GM23338 (cell line): ENCODE measurements at regions not wholly inside any gene's neighbourhood (a gene's known extent, or its start where the extent isn't known, plus 50 kb on each side); places are given as distances from the start of the nearest gene placed in this dataset.

ENCODE experiments used
- ATAC-seq: fragments of 200-7000 bp; cut with Tn5 transposase; 3 replicates; pipeline ENCODE4 v1.9.1; 2020
- DNase-seq: peaks from one replicate; pipeline ENCODE4 v3.0.0-alpha.2; 2015; ENCODE audit warnings: low spot score
- H2AFZ ChIP-seq: fragments of 200-600 bp; sonication (generic); 2 replicates; pipeline ENCODE4 v1.8.0; 2016; ENCODE audit warnings: antibody characterized with exemption, mild to moderate bottlenecking, moderate library complexity
- H3F3A ChIP-seq: fragments of 200-600 bp; sonication (generic); replicated peaks from 2 replicates; pipeline ENCODE4 v1.8.0; 2017; ENCODE audit warnings: antibody characterized with exemption, mixed run types, low read depth
- H3K27ac ChIP-seq: fragments of 200-600 bp; sonication (generic); 2 replicates; pipeline ENCODE4 v1.6.1; 2016; ENCODE audit warnings: low read depth
- H3K27me3 ChIP-seq: fragments of 200-600 bp; sonication (generic); 2 replicates; pipeline ENCODE4 v1.8.0; 2016; ENCODE audit warnings: mild to moderate bottlenecking, mixed run types, moderate library complexity; ENCODE audit not compliant: insufficient read depth
- H3K36me3 ChIP-seq: fragments of 200-600 bp; sonication (generic); 2 replicates; pipeline ENCODE4 v1.8.0; 2016; ENCODE audit warnings: mild to moderate bottlenecking; ENCODE audit not compliant: insufficient read depth
- H3K4me1 ChIP-seq: fragments of 200-600 bp; sonication (generic); 2 replicates; pipeline ENCODE4 v1.8.0; 2016; ENCODE audit warnings: mild to moderate bottlenecking, moderate library complexity; ENCODE audit not compliant: insufficient read depth
- H3K4me2 ChIP-seq: fragments of 200-600 bp; sonication (generic); 2 replicates; pipeline ENCODE4 v1.7.1; 2017; ENCODE audit warnings: mixed run types
- H3K4me3 ChIP-seq: fragments of 200-600 bp; sonication (generic); 2 replicates; pipeline ENCODE4 v1.6.1; 2016; ENCODE audit warnings: mixed run types
- H3K79me2 ChIP-seq: fragments of 200-600 bp; sonication (generic); replicated peaks from 2 replicates; pipeline ENCODE4 v1.8.0; 2017; ENCODE audit warnings: mild to moderate bottlenecking; ENCODE audit not compliant: insufficient read depth
- H3K9me2 ChIP-seq: fragments of 200-600 bp; sonication (generic); 2 replicates; pipeline ENCODE4 v1.8.0; 2017; ENCODE audit not compliant: insufficient read depth
- H4K20me1 ChIP-seq: fragments of 200-600 bp; sonication (generic); replicated peaks from 2 replicates; pipeline ENCODE4 v1.8.0; 2017; ENCODE audit warnings: mild to moderate bottlenecking; ENCODE audit not compliant: insufficient read depth
- H3K27ac Mint-ChIP-seq: 2 replicates; pipeline ENCODE4 v1.8.0; 2020; ENCODE audit warnings: inconsistent platforms, mild to moderate bottlenecking, moderate library complexity, mixed read lengths
- H3K27me3 Mint-ChIP-seq: 3 replicates; pipeline ENCODE4 v1.8.0; 2022; ENCODE audit warnings: low read depth, mild to moderate bottlenecking, moderate library complexity, mixed read lengths, inconsistent platforms; ENCODE audit not compliant: insufficient read depth, poor library complexity
- H3K36me3 Mint-ChIP-seq: 3 replicates; pipeline ENCODE4 v1.8.0; 2021; ENCODE audit warnings: low read depth, mild to moderate bottlenecking, inconsistent platforms, moderate library complexity, mixed read lengths
- H3K4me1 Mint-ChIP-seq: 3 replicates; pipeline ENCODE4 v1.8.0; 2020; ENCODE audit warnings: mild to moderate bottlenecking, inconsistent platforms, mixed read lengths
- H3K4me3 Mint-ChIP-seq: 3 replicates; pipeline ENCODE4 v1.8.0; 2021; ENCODE audit warnings: moderate library complexity, mild to moderate bottlenecking, inconsistent platforms, mixed read lengths
- H3K9me3 Mint-ChIP-seq: 3 replicates; pipeline ENCODE4 v1.8.0; 2020; ENCODE audit warnings: moderate library complexity, mild to moderate bottlenecking, inconsistent platforms, mixed read lengths
- CREB1 ChIP-seq: fragments of 250-450 bp; sonication (Bioruptor Pico); IDR thresholded peaks from 2 replicates; pipeline ENCODE4 v1.5.0; 2020; ENCODE audit warnings: low read depth, mild to moderate bottlenecking, moderate library complexity
- CTCF ChIP-seq, 2 experiments: fragments of 200-600 bp in 1 of 2; sonication (generic) in 1 of 2; conservative IDR thresholded peaks; 2 replicates each; pipeline versions ENCODE4 v1.5.1 to v1.6.1; 2016 to 2017; ENCODE audit warnings: antibody characterized with exemption in 2 of 2, low read depth in 2 of 2, mild to moderate bottlenecking in 2 of 2, moderate library complexity in 1 of 2
- EZH2 ChIP-seq: fragments of 200-600 bp; sonication (generic); IDR thresholded peaks from one replicate; pipeline ENCODE4 v1.8.0; 2017; ENCODE audit warnings: antibody characterized with exemption, mild to moderate bottlenecking, low read depth; ENCODE audit not compliant: unreplicated experiment
- EZH2phosphoT487 ChIP-seq: fragments of 200-600 bp; sonication (generic); IDR thresholded peaks from one replicate; pipeline ENCODE4 v1.8.1; 2018; ENCODE audit warnings: antibody characterized with exemption; ENCODE audit not compliant: unreplicated experiment
- NANOG ChIP-seq: IDR thresholded peaks from 2 replicates; pipeline ENCODE4 v1.6.1; 2016; ENCODE audit warnings: antibody characterized with exemption, borderline replicate concordance
- POLR2AphosphoS5 ChIP-seq: IDR thresholded peaks from 2 replicates; pipeline ENCODE4 v1.6.1; 2016; ENCODE audit warnings: antibody characterized with exemption, low read depth
- STAT1 ChIP-seq: IDR thresholded peaks from one replicate; pipeline ENCODE4 v1.6.1; 2016; ENCODE audit warnings: antibody characterized with exemption; ENCODE audit not compliant: unreplicated experiment
- ZNF331 ChIP-seq: fragments of 250-450 bp; sonication (Bioruptor Pico); IDR thresholded peaks from 2 replicates; pipeline ENCODE4 v1.5.0; 2020; ENCODE audit warnings: low read depth, mild to moderate bottlenecking, moderate library complexity
- ZNF462 ChIP-seq: fragments of 250-450 bp; sonication (Bioruptor Pico); IDR thresholded peaks from 2 replicates; pipeline ENCODE4 v1.5.0; 2020; ENCODE audit warnings: mild to moderate bottlenecking, moderate library complexity
- TF ChIP-seq, protein P1 (sequence below): IDR thresholded peaks from 2 replicates; pipeline ENCODE4 v1.6.1; 2016; ENCODE audit warnings: antibody characterized with exemption

DNA sequence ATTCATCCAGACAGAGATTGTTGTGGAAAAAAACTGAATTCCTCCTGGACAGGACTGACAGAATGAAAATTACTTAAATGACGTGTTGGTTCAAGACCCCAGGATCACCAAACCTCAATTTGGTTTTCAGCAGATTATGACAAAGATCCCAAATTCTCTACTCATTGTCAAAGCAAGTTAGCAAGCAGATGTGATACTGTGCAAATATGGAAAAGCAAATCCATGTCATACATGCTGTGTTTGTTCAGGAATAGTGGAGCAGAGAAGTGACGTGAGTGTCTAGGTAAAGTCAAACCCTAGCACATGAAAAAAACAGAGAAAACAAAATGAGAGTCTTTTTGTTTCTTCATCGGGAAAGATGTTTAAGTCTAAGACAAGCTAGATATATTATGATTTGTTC is 169.2 kb upstream of the NBEA start:
- no peaks in the 10 kb centered on the region for H3K36me3 Mint-ChIP-seq
- TF ChIP-seq CTCF (conservative IDR thresholded peaks at IDR 0.05; ENCODE audit: low read depth in 2 of 2) (no peak), ZNF462 (no peak)
- H3K27me3 ChIP-seq, result no peaks in the 10 kb centered on the region

GRCh38 chr13:34776390-34776981 is 165.6 kb upstream of the NBEA start:
- H3K36me3 Mint-ChIP-seq, result no peaks in the 10 kb centered on the region
- Histone ChIP-seq H3F3A (no peaks in the 10 kb centered on the region), H3K4me2 (0 out of 2 replicates have a peak overlapping the region, but pooled peaks have one; percentile 18), H2AFZ (no peak overlapping the region), H3K9me2 (0 out of 2 replicates have a peak, but pooled peaks cover 3% of the 10 kb centered on the region), H3K36me3 (no peaks in the 10 kb centered on the region), H3K4me3 (no peak overlapping the region), H3K4me1 (peaks cover 16% of the 10 kb centered on the region), H3K27me3 (no peaks in the 10 kb centered on the region), H4K20me1 (no peaks in the 10 kb centered on the region), H3K27ac (peak overlapping the region; percentile 58), H3K79me2 (no peaks in the 10 kb centered on the region)
- DNase-seq, result no peak
- peak; percentile 39; the same call in 2 of the 3 replicates for ATAC-seq
- peak overlapping the region; percentile 71; the same call in 1 of the 2 replicates for H3K27ac Mint-ChIP-seq
- no peak overlapping the region for H3K4me3 Mint-ChIP-seq
- H3K9me3 Mint-ChIP-seq, result no peaks in the 10 kb centered on the region
- no peaks in the 10 kb centered on the region for H3K27me3 Mint-ChIP-seq
- peaks cover 26% of the 10 kb centered on the region for H3K4me1 Mint-ChIP-seq
- TF ChIP-seq EZH2 (no peak), CREB1 (CRISPR knock-in tag) (no peak), STAT1 (no peak), CTCF (conservative IDR thresholded peaks at IDR 0.05; ENCODE audit: low read depth in 2 of 2) (no peak), EZH2phosphoT487 (no peak), POLR2AphosphoS5 (no peak), ZNF331 (CRISPR knock-in tag) (no peak), NANOG (no peak)
- TF ChIP-seq, protein P1, sequence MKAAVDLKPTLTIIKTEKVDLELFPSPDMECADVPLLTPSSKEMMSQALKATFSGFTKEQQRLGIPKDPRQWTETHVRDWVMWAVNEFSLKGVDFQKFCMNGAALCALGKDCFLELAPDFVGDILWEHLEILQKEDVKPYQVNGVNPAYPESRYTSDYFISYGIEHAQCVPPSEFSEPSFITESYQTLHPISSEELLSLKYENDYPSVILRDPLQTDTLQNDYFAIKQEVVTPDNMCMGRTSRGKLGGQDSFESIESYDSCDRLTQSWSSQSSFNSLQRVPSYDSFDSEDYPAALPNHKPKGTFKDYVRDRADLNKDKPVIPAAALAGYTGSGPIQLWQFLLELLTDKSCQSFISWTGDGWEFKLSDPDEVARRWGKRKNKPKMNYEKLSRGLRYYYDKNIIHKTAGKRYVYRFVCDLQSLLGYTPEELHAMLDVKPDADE, result no peak

More for the DNA sequence above, 169.2 kb upstream of the NBEA start:
- H3K4me2 ChIP-seq, result no peak overlapping the region
- Mint-ChIP-seq H3K27ac (no peak overlapping the region), H3K4me3 (no peak overlapping the region), H3K4me1 (peaks cover 22% of the 10 kb centered on the region), H3K9me3 (no peaks in the 10 kb centered on the region; the same call in 2 of the 3 replicates), H3K27me3 (no peaks in the 10 kb centered on the region)
- no peak overlapping the region for H2AFZ ChIP-seq
- no peak overlapping the region for H3K27ac ChIP-seq
- H3K9me2 ChIP-seq, result peaks cover 12% of the 10 kb centered on the region; the same call in 1 of the 2 replicates
- H4K20me1 ChIP-seq, result no peaks in the 10 kb centered on the region
- ATAC-seq (no peak), DNase-seq (no peak)
- H3K36me3 ChIP-seq, result no peaks in the 10 kb centered on the region
- no peaks in the 10 kb centered on the region for H3F3A ChIP-seq
- H3K4me3 ChIP-seq, result no peak overlapping the region
- H3K79me2 ChIP-seq, result no peaks in the 10 kb centered on the region
- H3K4me1 ChIP-seq, result peaks cover 16% of the 10 kb centered on the region
